A673 (cell line): ENCODE measurements at regions not wholly inside any gene's neighbourhood (a gene's known extent, or its start where the extent isn't known, plus 50 kb on each side); places are given as distances from the start of the nearest gene placed in this dataset.
A peak's percentile ranks its signal among the peaks of the same experiment; 100 is the strongest.

ENCODE experiments used
- BruUV-seq: library from RNA; stranded (reverse); fragments of 400-500 nt; replicated peaks from 2 replicates; lab custom pipeline; 2021; lab: Mats Ljungman, UMichigan
- CTCF ChIA-PET: fragments of 300-600 bp; sonication (Branson Sonifier 250); formaldehyde crosslinking; loops from one replicate; lab custom pipeline; 2022; ENCODE audit warnings: antibody characterized with exemption; lab: Charles Lee
- POLR2A ChIA-PET: fragments of 300-600 bp; sonication (Branson Sonifier 250); formaldehyde crosslinking; loops from one replicate; lab custom pipeline; 2022; ENCODE audit warnings: antibody characterized with exemption; ENCODE audit not compliant: low non-redundant PET; lab: Charles Lee
- DNase-seq: peaks from one replicate; pipeline ENCODE4 v3.0.0-alpha.2; 2015; ENCODE audit warnings: low spot score
- H3K27ac ChIP-seq: fragments of 200-600 bp; sonication (generic); 2 replicates; pipeline ENCODE4 v1.5.1; 2016; ENCODE audit warnings: mixed run types, low read depth, mild to moderate bottlenecking, mixed read lengths, antibody characterized with exemption, low read length; ENCODE audit not compliant: poor library complexity, severe bottlenecking
- H3K27me3 ChIP-seq: fragments of 200-600 bp; sonication (generic); replicated peaks from 2 replicates; pipeline ENCODE4 v1.6.1; 2017; ENCODE audit warnings: mixed run types, low read depth, mild to moderate bottlenecking, mixed read lengths, antibody characterized with exemption, low read length; ENCODE audit not compliant: insufficient read depth, poor library complexity
- H3K36me3 ChIP-seq: fragments of 200-600 bp; sonication (generic); 2 replicates; pipeline ENCODE4 v1.6.1; 2016; ENCODE audit warnings: mixed run types, mild to moderate bottlenecking, mixed read lengths, antibody characterized with exemption, low read length; ENCODE audit not compliant: insufficient read depth, poor library complexity, severe bottlenecking
- H3K4me1 ChIP-seq: fragments of 200-600 bp; sonication (generic); 2 replicates; pipeline ENCODE4 v1.6.1; 2017; ENCODE audit warnings: mixed run types, mild to moderate bottlenecking, mixed read lengths, antibody characterized with exemption, low read length; ENCODE audit not compliant: insufficient read depth, poor library complexity, severe bottlenecking
- H3K4me3 ChIP-seq: fragments of 200-600 bp; sonication (generic); 2 replicates; pipeline ENCODE4 v1.5.1; 2016; ENCODE audit warnings: low read depth, mixed run types, mild to moderate bottlenecking, mixed read lengths, low read length; ENCODE audit not compliant: poor library complexity, severe bottlenecking
- H3K9me3 ChIP-seq: fragments of 200-600 bp; sonication (generic); 2 replicates; pipeline ENCODE4 v1.6.1; 2016; ENCODE audit warnings: mixed run types, low read depth, mild to moderate bottlenecking, mixed read lengths, antibody characterized with exemption, low read length; ENCODE audit not compliant: poor library complexity, severe bottlenecking
- EZH2 ChIP-seq: fragments of 200-600 bp; sonication (generic); IDR thresholded peaks from 2 replicates; pipeline ENCODE4 v1.6.1; 2017; ENCODE audit warnings: borderline replicate concordance, low read depth, mild to moderate bottlenecking, mixed read lengths, antibody characterized with exemption, low read length; ENCODE audit not compliant: poor library complexity, severe bottlenecking
- intact Hi-C: fragments of 100-400 bp; cut with micrococcal nuclease; formaldehyde crosslinking; loops from one replicate; pipeline ENCODE4 v1.10.0; 2022; ENCODE audit not compliant: unreplicated experiment
- TF ChIP-seq, protein P1 (sequence below): fragments of 300-800, 200-600 bp; sonication (generic); conservative IDR thresholded peaks from 2 replicates; pipeline ENCODE4 v1.5.1; 2017; ENCODE audit warnings: low read depth, mild to moderate bottlenecking, antibody characterized with exemption, low read length, moderate library complexity, mixed read lengths

DNA sequence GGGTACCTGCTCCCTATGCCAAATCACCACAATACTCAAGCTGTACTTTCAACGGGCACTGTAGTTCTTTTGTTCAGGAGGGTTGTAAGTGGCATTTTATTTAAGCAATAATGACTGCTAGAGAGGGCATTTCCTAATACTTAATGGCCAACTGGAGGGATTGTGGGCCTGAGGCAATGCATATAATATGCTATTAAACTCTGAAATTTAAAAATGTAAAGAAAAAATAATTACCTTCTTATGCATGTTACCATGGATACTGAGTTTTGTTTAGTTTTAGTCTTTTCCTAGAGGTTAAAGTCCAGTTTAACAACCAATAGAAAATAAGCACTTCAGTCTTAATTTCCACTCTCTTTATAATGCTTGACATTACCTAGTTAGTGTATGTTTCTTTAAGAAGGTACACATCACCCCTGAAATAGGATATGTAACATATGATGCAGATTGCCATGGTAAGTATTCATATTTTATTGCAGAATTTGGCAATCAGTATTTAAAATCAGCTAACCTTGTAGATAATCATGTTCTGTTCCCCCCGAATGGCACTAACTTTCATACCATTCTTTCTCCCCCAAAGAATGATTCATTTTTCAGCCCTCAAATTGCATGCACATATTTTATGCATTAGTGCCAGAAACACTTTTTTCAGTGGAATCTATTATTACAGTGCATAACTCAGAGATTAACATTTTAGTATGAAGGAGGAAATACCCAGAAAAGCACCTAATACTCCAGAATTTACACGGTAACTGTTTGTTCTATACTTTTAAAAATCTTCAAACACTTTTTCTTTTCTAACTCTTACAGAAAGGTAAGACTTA, 90.3 kb upstream of the ZNF438 start:
- Histone ChIP-seq H3K36me3 (no peaks in the 10 kb centered on the region), H3K27me3 (no peaks in the 10 kb centered on the region), H3K27ac (no peak overlapping the region), H3K9me3 (no peaks in the 10 kb centered on the region), H3K4me1 (peaks cover 18% of the 10 kb centered on the region), H3K4me3 (no peak overlapping the region)
- DNase-seq: no peak
- POLR2A ChIA-PET: no interaction called here
- CTCF ChIA-PET: no interaction called here
- intact Hi-C loops: no loop called here
- no peak for TF ChIP-seq EZH2
- TF ChIP-seq, protein P1, sequence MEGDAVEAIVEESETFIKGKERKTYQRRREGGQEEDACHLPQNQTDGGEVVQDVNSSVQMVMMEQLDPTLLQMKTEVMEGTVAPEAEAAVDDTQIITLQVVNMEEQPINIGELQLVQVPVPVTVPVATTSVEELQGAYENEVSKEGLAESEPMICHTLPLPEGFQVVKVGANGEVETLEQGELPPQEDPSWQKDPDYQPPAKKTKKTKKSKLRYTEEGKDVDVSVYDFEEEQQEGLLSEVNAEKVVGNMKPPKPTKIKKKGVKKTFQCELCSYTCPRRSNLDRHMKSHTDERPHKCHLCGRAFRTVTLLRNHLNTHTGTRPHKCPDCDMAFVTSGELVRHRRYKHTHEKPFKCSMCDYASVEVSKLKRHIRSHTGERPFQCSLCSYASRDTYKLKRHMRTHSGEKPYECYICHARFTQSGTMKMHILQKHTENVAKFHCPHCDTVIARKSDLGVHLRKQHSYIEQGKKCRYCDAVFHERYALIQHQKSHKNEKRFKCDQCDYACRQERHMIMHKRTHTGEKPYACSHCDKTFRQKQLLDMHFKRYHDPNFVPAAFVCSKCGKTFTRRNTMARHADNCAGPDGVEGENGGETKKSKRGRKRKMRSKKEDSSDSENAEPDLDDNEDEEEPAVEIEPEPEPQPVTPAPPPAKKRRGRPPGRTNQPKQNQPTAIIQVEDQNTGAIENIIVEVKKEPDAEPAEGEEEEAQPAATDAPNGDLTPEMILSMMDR: no peak
- no TSS peak for BruUV-seq

DNA sequence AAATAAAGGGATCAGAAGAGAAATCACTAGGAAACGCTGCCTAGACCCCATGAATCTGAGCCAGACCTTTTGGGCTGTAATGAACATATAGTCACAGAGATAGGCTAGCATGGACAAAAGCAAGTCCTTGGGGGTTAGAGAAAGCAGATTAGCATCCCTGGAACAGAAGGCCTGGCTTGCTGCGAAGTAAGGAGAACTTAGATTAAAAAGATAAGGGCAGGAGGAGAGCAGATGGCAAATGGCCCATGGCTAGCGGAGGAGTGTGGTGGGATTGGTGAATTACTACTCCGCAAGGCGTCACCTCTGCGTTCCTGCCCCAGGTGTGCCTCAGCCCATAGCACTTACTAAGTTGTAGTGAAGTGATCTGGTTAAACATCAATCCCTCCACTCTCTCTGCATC, 92.3 kb upstream of the ZNF438 start:
- ChIA-PET POLR2A (no interaction called here), CTCF (no interaction called here)
- intact Hi-C loops: no loop called here
- Histone ChIP-seq H3K27ac (peak overlapping the region; percentile 55), H3K4me3 (no peak overlapping the region), H3K9me3 (no peaks in the 10 kb centered on the region), H3K36me3 (no peaks in the 10 kb centered on the region), H3K4me1 (peaks cover 19% of the 10 kb centered on the region), H3K27me3 (no peaks in the 10 kb centered on the region)
- BruUV-seq: no TSS peak
- no peak for DNase-seq
- no peak for TF ChIP-seq EZH2
- TF ChIP-seq, protein P1: no peak

DNA sequence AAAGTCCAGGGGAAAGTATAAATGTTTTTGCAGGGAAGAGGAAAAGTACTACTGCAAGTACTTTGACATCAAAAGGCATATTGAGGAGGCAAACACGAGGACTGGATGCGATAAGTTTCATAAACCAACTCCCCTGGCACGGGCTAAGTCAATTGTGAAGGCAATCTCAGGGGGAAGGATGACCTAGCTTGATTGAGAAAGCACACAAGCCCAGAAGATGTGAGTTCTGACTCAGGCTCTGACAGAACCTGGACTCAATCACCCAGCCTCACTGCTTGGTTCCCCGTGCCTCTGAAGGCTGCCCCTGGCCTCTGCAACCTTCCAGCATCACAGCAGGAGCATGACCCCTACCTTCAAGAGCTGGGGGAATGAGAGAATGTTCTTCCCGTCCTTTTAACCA, 93.2 kb upstream of the ZNF438 start:
- H3K9me3 ChIP-seq: no peaks in the 10 kb centered on the region
- TF ChIP-seq, protein P1: no peak
- no peak for TF ChIP-seq EZH2
- intact Hi-C loops: no loop called here
- POLR2A ChIA-PET: no interaction called here
- H3K27me3 ChIP-seq: no peaks in the 10 kb centered on the region
- H3K27ac ChIP-seq: no peak overlapping the region
- no TSS peak for BruUV-seq
- no peak for DNase-seq
- CTCF ChIA-PET: no interaction called here
- no peak overlapping the region for H3K4me3 ChIP-seq
- no peaks in the 10 kb centered on the region for H3K36me3 ChIP-seq
- H3K4me1 ChIP-seq: peaks cover 24% of the 10 kb centered on the region
